DMS 273 (cell line): ENCODE measurements at regions not wholly inside any gene's neighbourhood (a gene's known extent, or its start where the extent isn't known, plus 50 kb on each side); places are given as distances from the start of the nearest gene placed in this dataset.
"Not testable (repeated sequence)": the region's sequence is repeated elsewhere in the genome, so short reads cannot be mapped to it uniquely, and the experiment has no call there.

ENCODE experiments used
- DNase-seq: peaks from one replicate; lab custom pipeline; 2025; ENCODE audit not compliant: unreplicated experiment; lab: John Stamatoyannopoulos, UW

DNA sequence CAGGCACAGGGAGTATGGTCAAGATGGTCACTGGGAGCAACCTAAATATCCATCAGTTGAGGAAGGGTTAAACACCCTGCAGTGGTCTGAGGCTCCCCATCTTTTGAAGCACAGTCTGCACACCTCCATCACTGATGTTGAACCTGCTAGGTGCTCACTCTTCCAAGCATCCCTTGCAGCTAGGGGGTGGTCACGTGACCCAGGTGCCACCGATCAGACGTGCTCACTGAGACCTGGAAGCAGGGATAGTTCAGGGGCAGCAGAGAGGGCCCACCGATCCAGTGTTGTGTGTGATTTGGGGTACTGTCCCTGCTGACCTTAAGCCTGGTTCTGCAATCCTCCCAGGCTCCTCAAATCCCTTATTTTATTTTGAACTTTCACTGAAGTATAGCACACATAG lies 134.6 kb downstream of the CEBPB start:
- DNase-seq: no peak

GRCh38 chr20:50325651-50326050 lies 135.0 kb downstream of the CEBPB start:
- DNase-seq: no peak

DNA sequence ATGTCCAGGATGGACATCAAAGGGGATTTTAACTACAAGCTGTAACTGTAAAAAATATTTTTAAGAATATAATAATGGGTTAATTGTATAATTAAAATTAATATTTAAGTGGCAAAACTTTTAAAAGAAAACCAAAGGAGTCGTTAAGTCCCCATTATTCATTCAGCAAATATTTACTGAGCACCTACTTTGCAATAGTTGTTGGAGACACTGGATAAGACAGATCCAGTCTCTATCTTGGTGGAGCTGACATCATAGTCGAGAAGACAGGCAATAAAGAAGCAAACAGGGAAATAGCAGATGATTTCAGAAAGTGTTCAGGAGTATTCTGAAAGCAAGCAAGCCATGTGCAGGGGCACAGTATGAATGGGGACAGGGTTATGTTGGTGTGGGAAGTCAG lies 137.0 kb downstream of the CEBPB start:
- DNase-seq: no peak

DNA sequence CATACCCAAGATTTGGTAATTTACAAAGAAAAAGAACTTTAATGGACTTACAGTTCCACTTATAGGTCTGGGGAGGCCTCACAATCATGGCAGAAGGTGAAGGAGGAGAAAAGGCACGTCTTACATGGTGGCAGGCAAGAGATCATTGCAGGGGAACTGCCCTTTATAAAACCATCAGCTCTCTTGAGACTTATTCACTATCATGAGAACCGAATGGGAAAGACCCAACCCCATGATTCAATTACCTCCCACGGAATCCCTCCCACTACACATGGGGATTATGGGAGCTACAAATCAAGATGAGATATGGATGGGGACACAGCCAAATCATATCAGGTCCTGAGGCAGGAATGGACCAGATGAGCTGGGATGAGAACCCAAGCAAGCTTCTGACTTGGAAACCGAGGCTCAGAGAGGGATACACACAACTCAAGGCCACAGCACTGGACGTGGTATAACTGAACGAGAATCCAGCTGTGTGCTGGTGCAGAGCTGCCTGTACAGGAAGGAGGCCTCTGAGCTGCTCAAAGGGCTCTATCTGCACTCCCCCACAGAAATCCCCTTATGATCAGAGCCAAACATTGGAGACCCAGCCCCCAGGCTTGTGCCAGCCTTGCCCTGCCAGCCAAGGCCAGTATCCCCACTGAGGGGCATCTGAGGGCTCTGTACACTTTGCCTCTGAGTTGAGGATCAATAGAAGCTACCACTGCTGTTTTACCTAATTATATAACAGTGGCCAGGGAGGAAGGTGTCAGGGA lies 137.8 kb downstream of the CEBPB start:
- no peak for DNase-seq

- DNase-seq: no peak
These were observed 138.6 kb downstream of the CEBPB start for GRCh38 chr20:50328996-50329898.

- DNase-seq: no peak
These were observed 139.4 kb downstream of the CEBPB start for GRCh38 chr20:50329981-50330503.

- DNase-seq: no peak
These were observed 140.1 kb downstream of the CEBPB start for GRCh38 chr20:50330504-50331313.

DNA sequence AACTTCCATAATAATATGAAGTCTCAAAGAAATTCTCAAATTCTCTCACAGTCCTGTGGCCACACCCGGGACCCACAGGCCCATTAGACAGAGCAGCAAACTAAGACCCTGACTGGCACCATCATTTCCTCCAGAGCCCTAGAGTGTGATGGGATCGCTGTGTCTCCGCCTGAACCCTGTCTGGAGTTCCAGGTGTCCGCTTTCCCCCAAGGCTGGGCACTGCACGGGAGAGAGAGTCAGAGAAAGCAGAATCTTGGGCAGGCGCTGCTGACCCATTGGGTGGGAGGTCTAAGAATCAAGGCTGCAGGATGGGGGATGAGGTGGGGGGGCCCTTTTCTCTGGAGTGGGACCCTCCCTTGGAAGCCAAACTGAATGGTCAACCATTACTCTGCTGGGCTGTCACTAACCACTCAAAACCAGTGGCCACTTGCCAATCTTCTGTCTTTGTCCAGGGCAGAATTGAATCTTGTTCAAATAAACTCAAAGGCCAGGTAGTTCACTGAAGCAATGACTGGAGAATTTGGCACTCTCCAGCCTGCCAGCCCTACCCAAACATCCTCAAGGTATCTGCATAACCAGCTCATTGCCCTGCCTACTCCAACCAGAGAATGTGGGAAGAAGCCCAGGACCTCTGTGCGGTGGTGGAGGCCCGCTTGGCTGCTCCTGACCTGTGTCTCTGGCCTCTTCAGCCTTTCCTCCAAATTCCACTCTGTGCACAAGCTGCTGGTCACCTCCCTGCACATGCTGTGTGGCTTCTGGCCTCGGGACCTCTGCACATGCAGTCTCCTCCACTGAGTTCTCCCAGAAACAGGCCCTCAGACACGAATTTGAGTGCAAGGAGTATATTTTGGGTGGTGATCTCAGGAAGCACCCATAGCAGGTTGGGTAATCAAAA lies 141.1 kb downstream of the CEBPB start:
- DNase-seq: no peak

GRCh38 chr20:50332491-50332980 lies 141.9 kb downstream of the CEBPB start:
- DNase-seq: peak; percentile 16

- no peak for DNase-seq
These were observed 142.6 kb downstream of the CEBPB start for GRCh38 chr20:50333131-50333670.

DNA sequence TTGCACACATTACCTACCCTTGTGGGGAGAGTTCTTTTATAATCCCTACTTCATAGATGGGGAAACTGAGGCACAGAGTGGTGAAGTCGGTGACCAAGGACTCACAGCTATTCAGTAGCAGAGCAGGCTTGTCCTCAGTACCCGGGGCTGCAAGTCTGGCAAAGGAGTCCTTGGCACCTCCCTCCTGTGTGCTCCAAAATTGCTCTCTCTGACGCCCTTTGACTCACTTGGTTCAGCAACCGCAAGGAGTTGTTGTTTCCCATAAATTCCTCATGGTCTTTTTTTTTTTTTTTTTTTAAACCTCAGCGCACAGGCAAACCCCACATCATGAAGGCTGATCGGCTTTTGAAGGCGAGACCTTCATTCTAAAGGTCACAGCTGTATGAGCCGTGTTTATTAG lies 143.2 kb downstream of the CEBPB start:
- DNase-seq: no peak

DNA sequence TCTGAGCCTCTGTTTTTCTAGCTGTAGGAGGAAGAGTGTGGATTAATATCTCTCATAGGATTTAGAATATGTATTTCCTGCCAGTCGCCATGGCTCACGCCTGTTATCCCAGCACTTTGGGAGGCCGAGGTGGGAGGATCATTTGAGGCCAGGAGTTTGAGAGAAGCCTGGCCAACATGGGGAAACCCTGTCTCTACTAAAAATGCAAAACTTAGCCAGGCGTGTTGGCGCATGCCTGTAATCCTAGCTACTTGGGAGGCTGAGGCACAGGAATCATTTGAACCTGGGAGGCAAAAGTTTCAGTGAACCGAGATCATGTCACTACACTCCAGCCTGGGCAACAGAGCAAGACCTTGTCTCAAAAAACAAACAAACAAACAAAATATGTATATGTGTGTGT lies 143.9 kb downstream of the CEBPB start:
- not testable (repeated sequence) for DNase-seq

DNA sequence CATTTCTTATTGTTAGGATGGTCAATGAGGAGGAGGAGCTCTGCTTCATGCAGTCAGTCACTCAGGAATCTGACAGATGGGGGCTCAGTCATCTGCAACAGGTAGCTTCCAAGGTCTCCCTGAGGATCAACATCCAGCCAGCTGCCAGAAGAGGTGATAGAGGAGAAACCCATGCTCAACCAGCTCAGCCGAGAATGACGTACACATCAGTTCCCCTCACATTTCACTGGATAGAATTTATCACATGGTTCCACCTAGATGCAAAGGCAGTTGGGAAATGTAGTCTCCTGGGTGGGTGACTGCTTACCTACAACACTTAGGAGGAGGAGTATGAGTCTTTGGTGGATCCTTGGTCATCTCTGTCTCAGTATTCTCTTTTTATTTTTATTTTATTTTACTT lies 144.5 kb downstream of the CEBPB start:
- peak; percentile 88 for DNase-seq

GRCh38 chr20:50335866-50336265 lies 145.2 kb downstream of the CEBPB start:
- no peak for DNase-seq

GRCh38 chr20:50336661-50337060 lies 146.0 kb downstream of the CEBPB start:
- no peak for DNase-seq

DNA sequence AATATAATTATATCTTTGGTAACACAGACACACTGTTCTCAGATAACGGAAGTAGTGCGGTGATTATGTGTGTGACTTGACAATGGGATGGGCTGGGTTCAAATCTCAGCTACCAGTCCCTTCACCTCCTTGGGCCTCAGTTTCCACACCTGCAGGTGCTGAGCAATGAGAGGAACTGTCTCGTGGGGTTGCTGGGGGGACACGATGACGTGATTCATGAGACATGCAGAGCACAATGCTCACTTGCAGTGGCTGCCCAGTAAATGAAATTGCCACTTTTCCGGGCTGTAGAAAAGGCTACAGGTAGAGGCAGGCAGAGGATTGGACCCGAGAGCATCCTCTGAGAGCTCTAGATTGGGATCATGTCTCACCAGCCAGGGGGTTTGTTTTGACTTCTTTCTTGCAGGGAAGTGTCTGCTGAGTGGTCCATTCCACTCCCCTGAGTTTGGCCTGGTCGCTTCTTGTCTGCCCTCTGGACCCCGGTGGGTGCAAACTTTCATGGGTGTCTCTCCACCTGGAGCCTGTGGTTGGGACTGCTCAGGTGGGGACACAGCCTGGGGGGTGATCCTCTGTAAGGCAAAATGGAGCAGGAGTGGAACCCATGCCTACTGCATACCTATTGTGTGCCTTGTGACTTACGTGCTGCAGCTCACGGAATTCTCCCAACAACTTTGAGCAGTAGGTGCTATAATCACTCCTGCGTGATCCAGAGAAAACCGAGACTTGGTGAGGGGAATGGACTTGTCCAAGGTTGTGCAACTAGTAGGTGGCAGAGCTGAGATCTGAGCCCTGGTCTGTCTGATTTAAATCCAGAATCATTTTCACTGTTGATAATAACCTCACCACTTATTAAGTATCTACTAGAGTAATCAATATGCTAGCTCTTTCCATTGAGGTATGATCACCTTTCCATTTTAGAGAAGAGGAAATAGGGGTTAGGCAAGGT lies 147.2 kb downstream of the CEBPB start:
- DNase-seq: no peak

DNA sequence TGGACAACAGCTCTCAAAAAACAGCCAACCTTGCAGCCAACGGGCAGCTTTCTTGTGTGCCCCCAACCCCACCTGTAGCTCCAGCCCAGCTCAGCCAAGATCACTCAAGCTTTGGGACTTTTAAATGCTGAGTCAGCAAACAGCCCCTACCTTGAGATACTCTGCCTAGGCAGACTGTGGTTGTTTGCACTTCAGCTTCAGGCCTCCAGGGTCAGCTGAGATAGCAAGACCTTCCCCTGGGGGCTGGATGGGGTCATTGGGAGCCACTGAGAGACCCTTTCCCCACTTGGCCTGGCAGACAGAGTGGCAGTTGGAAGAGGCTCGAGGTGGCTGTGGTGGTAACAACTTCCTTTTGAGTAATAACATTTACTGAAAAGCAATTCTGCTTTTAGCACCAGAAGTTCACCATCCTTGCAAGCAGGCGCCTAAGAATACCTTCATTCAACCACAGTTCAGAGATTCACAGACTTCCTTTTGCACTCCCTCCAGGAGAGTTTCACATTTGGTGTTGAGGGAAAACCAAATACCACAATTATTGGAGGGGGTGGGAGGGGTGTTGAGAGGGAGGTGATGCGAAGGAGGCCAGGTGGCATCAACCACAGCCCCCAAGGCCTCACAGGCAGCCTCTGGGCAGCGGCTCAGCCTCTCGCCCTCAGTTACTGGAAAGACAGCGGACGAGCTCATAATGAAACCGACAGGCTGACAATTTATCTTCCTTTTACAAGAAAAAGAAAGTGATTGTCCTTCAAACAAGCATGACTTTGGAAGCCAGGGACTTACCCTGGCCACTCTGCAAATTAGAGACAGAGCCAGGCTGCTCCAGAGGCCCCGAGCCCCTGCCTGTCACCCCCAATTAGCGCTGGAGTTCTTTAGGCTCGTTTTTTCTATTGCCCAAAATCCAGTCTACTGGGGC lies 148.1 kb downstream of the CEBPB start:
- DNase-seq: peak; percentile 22
